Retinal pigment epithelial cell (primary cell): ENCODE measurements at regions not wholly inside any gene's neighbourhood (a gene's known extent, or its start where the extent isn't known, plus 50 kb on each side); places are given as distances from the start of the nearest gene placed in this dataset.
A peak's percentile ranks its signal among the peaks of the same experiment; 100 is the strongest.

Source experiments
- DNase-seq: peaks from one replicate; pipeline ENCODE4 v3.0.0-alpha.2; 2010; ENCODE audit warnings: low read depth
- H3K4me3 ChIP-seq: 2 replicates; pipeline ENCODE4 v1.5.1; 2011; ENCODE audit warnings: mild to moderate bottlenecking, low read length, control low read depth, moderate library complexity
- CTCF ChIP-seq: conservative IDR thresholded peaks from 2 replicates; pipeline ENCODE4 v1.5.1; 2011; ENCODE audit warnings: low read depth, low read length, control low read depth, inconsistent platforms

DNA sequence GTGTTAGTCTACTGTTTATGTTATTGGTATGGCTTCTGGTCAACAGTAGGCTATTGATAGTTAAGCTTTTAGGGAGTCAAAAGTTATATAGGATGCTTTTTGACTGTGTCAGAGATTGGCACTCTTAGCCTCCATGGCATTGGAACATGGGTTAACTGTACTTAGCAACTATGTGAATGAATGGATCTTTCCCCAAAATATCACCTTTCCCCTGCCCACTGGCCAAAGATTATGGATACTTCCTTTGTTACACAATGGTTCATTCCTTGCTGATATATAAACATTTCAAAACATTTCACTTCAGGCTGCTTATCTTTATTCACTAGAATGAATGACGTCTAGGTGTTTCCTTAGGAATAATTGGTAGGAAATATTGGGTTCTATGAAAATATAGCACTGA lies 62.1 kb upstream of the DOCK10 start:
- H3K4me3 ChIP-seq, result no peak overlapping the region
- TF ChIP-seq CTCF, result no peak
- DNase-seq, result no peak

DNA sequence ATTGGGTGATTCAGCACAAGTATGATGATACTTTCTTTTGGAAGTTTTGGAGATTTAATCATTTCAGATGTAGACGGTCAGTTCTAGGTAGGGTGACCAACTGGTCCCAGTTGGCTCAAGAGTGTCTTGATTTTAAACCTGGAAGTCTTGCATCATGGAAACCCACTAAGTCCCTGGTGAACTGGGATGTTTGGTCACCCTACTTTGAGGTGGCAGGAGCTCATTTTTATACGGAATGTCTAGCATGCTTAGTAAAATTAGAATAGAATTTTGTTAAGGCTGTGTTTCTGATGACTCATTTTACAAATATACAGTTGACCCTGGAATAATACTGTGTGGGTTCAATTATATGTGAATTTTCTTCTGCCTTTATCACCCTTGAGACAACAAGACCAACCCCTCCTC lies 61.5 kb upstream of the DOCK10 start:
- no peak for TF ChIP-seq CTCF
- no peak overlapping the region for H3K4me3 ChIP-seq
- peak; percentile 52 for DNase-seq

- H3K4me3 ChIP-seq, result no peak overlapping the region
- TF ChIP-seq CTCF, result no peak
- DNase-seq, result peak; percentile 68
These were observed 58.6 kb upstream of the DOCK10 start for GRCh38 chr2:225100856-225101294.

DNA sequence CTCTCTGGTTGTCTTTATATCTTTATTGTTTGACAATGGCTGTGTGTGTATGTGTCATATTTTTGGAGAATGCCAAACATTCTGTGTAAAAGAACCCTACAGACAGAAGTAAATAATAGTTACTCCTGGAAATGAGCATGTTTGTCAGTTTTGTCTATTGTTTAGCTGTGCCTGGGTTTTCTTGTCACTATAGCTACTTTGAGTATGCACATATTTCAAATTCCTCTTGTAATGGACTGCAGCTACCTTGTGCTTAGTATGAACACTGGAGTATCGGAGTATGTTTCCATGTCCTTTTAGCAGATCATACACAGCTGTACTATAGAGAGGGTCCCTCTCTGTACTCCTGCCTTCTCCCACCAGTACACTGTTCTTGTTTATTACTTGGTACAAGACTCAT lies 58.0 kb upstream of the DOCK10 start:
- H3K4me3 ChIP-seq, result no peak overlapping the region
- TF ChIP-seq CTCF, result no peak
- peak; percentile 54 for DNase-seq

GRCh38 chr2:225097035-225097434 lies 54.8 kb upstream of the DOCK10 start:
- H3K4me3 ChIP-seq, result no peak overlapping the region

More at GRCh38 chr2:225097035-225097434, 54.8 kb upstream of the DOCK10 start:
- TF ChIP-seq CTCF, result no peak
- no peak for DNase-seq
